Coronary artery (tissue), 2 donors: ENCODE measurements at regions not wholly inside any gene's neighbourhood (a gene's known extent, or its start where the extent isn't known, plus 50 kb on each side); places are given as distances from the start of the nearest gene placed in this dataset.
"Not testable (repeated sequence)": the region's sequence is repeated elsewhere in the genome, so short reads cannot be mapped to it uniquely, and the experiment has no call there.

Experiments used
- DNase-seq: peaks from one replicate; pipeline ENCODE4 v3.0.0-alpha.2; 2017; ENCODE audit warnings: low spot score
- H3K27ac ChIP-seq, 2 donors: fragments of 200-600 bp; sonication (generic); one replicate each; pipeline ENCODE4 v1.5.1; 2016 to 2019
- H3K4me3 ChIP-seq: fragments of 200-600 bp; sonication (generic); 2 replicates; pipeline ENCODE4 v1.5.1; 2016; ENCODE audit warnings: mild to moderate bottlenecking, moderate library complexity
- CTCF ChIP-seq: fragments of 200-600 bp; sonication (generic); IDR thresholded peaks from one replicate; pipeline ENCODE4 v1.5.1; 2019; ENCODE audit warnings: antibody characterized with exemption

GRCh38 chr6:26276841-26277648 lies 88.0 kb upstream of the BTN3A2 start:
- Histone ChIP-seq H3K27ac (no peak overlapping the region), H3K4me3 (no peak overlapping the region)
- TF ChIP-seq CTCF = no peak
- no peak for DNase-seq

GRCh38 chr6:26278536-26278935 lies 86.5 kb upstream of the BTN3A2 start:
- TF ChIP-seq CTCF = no peak
- no peak for DNase-seq
- no peak overlapping the region for H3K4me3 ChIP-seq
- no peak overlapping the region for H3K27ac ChIP-seq

GRCh38 chr6:26279371-26279770 lies 85.6 kb upstream of the BTN3A2 start:
- DNase-seq, H3K27ac ChIP-seq: not testable (repeated sequence)

GRCh38 chr6:26280407-26280806 lies 84.6 kb upstream of the BTN3A2 start:
- DNase-seq = no peak
- TF ChIP-seq CTCF = no peak

More at GRCh38 chr6:26279371-26279770, 85.6 kb upstream of the BTN3A2 start:
- H3K4me3 ChIP-seq = not testable (repeated sequence)

GRCh38 chr6:26284537-26285142 lies 80.4 kb upstream of the BTN3A2 start:
- peak; percentile 78 for DNase-seq
- Histone ChIP-seq H3K27ac (peak overlapping the region; percentile 86 to 93), H3K4me3 (peak overlapping the region; percentile 77)
- no peak for TF ChIP-seq CTCF

More at GRCh38 chr6:26280407-26280806, 84.6 kb upstream of the BTN3A2 start:
- Histone ChIP-seq H3K27ac (no peak overlapping the region), H3K4me3 (no peak overlapping the region)

- H3K4me3 ChIP-seq = peak overlapping the region; percentile 77
- peak; percentile 96 for DNase-seq
- TF ChIP-seq CTCF = no peak
- H3K27ac ChIP-seq = peak overlapping the region; percentile 86 to 93
These were observed 79.6 kb upstream of the BTN3A2 start for GRCh38 chr6:26285143-26286134.
